UCSD-AML1 (cell line): ENCODE measurements at regions not wholly inside any gene's neighbourhood (a gene's known extent, or its start where the extent isn't known, plus 50 kb on each side); places are given as distances from the start of the nearest gene placed in this dataset.

Experiments
- DNase-seq: peaks from one replicate; lab custom pipeline; 2025; ENCODE audit not compliant: unreplicated experiment; lab: John Stamatoyannopoulos, UW

DNA sequence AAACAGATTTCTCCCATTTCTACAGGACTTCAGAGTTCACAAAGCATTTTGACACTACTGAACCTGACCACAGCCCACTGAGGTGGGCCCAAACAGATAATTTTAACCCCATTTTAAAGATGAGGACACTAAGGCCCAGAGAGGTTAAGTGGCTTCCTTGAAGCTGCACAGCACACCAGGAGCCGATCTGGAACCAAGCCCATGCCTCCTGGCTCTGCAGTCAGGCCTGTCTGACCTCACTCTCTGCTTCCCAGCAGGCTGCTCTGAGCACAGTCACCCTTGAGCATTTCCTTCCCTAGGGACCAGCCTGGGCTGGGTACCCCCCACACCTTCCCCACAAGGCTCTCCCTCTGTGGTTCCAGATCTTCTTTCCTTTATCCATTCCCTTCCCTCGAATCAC lies 252.2 kb downstream of the ENGASE start:
- DNase-seq, result no peak

DNA sequence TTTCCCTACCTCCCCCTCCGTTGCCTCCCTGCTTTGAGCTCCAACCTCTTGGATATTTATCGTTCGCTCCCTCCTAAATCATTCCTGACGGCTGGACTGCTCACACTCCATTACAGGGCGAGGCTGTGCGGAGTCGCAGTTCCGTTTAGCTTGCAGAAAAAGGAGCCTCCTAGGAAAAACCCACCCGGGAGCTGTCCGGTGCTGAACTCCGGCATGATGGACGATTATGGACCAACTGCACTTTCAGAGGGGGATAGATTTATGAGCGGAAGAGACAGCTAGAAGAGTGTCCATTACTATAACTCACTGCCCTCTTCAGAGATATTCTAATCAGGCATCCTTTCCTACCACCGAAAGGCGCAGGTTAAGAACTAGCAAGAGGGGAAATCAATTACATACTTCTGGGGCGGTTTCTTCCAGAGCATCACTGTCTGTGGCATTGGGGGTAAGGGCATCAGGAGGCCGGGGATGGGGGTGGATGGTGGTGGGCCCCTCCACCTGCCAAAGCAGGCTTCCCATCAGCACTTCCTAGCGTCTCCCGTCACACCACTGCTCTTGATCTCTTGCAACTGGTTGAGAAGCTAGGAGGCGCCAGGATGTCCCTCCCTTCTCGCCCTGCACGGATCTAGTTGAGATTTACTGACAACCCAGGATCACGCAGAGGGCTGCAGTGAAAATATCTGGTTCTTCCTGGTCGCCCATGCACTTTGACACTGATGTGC lies 251.2 kb downstream of the ENGASE start:
- DNase-seq, result no peak

- no peak for DNase-seq
These were observed 249.6 kb downstream of the ENGASE start for GRCh38 chr17:79324194-79324593.

GRCh38 chr17:79323566-79323965 lies 248.9 kb downstream of the ENGASE start:
- no peak for DNase-seq

DNA sequence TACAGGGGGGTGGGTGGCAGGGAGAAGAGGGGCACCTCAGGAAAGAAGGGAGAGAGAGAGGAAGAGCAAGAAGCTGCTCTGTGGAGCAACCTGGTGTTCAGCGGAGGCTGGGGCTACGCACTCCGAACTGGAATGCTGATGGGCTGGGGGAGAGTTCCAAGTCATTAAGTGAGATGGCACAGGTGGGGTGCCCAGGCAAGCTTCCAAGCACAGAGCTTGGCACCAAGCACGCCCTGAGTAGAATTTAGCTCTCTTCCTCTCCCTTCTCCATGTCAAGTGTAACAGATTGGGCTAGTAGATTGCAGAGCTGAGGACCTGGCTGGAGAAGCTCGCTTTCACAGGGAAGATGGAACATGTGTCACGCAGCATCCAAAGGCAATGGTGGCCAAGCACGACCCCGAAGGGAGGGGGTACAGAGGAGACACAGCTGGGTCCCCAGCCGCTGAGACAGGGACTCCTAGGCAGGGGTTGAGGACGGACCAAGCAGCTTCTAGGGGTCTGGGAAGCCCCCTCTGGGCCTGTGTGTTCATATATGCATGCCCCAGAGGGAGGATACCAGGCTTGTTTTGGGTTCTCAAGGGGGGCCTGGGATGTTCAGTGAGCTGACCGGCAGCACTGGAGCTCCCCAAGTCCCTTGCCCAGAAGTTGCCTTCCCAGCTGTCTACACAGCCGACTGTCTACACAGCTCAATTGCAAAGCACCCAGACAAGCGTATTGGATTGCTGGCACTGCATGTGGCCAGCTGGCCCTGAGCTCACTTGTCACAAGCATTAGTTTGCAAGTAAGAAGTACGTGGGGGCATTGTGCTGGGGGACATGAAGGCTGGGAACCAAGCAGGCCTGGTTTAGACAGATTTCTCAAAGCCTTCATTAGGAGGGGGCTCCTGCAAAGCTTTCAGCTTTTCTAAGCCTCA lies 247.8 kb downstream of the ENGASE start:
- DNase-seq, result no peak

GRCh38 chr17:79320331-79320730 lies 245.7 kb downstream of the ENGASE start:
- no peak for DNase-seq

- no peak for DNase-seq
These were observed 243.3 kb downstream of the ENGASE start for GRCh38 chr17:79317916-79318315.

DNA sequence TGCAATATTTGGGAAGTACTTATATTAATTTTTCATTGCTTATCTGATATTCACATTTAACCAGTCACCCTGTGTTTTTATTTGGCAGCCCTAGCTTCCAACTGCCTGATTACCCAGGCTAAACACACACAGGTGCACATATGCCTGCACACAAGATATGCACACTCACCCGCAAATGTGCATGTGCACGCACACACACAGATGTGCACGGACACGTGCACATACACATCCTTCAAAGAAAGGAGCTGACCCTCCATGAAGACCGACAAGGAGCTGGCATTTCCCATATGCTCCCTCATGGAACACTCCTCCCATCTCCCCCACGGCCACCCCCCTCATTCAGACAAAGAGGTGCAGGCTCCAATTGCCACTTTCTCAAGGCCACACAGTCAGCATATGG lies 242.2 kb downstream of the ENGASE start:
- DNase-seq, result no peak

DNA sequence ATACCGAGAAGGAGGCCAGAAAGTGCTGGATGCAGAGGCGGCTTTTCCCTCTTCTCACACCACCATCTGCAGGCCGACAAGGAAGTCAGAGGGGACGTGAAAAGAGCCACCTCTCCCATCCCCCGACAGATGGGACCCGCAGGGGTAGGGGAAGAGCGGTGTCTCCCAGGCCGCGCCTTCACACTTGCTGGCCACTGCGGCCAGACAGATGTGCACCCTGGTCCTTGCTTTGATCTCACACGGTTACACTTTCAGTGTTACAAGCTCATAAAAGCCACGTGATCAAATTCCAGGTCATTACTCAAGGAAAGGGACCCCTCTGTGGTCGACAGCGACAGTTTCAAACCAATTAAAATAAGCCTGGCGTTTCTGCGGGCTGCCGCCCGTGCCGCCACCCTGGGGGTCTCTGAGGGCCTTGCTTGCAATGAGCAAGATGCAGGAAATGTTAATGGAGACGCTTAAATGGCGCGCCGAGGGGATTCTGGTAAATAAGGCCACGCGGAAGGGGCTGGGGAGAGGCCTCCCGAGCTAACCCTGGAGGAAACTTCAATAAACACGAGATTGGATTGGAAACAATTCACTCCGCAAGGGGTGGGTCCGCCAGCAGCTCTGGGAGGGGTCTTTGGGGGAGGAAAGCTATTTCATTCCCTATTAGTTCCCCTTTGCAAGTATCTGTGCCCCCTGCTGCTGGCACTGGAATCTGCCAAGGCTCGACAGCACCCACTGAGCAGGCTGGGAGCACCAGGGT lies 240.9 kb downstream of the ENGASE start:
- no peak for DNase-seq

DNA sequence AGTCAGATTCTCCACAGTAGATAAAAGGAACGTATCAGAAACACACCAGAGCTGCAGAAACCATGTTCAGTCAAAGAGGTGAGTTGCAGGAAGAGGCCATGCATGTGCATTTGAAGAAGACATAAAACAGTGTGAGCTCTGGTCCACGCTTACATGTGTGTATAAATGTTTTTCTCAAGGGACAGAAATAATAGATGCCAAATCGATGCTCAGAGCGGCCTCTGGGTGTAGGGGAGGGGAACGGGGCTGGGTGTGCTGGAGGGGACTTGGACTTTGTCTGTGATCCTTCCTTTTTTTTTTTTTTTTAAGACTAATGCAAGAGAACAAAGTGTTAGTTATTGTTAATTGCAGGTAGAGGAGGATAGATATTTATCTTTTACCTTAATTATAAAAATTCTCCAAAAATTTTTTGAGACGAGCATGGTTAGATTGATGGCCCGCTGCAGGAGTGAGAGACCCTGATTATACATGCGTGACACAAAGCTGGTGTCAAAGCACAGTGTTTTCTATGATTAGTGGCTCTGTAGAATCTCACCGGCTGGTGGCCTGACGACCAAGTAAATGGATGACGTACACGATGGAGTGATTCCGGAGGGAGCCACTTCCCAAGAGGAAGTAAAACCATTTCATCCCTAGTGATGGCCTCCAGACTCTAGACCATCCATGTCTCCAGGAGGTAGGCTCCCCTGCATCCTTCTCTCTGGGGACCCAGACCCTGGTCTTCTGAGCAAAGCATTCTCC lies 240.2 kb downstream of the ENGASE start:
- no peak for DNase-seq

- no peak for DNase-seq
These were observed 236.7 kb downstream of the ENGASE start for GRCh38 chr17:79311373-79311772.

DNA sequence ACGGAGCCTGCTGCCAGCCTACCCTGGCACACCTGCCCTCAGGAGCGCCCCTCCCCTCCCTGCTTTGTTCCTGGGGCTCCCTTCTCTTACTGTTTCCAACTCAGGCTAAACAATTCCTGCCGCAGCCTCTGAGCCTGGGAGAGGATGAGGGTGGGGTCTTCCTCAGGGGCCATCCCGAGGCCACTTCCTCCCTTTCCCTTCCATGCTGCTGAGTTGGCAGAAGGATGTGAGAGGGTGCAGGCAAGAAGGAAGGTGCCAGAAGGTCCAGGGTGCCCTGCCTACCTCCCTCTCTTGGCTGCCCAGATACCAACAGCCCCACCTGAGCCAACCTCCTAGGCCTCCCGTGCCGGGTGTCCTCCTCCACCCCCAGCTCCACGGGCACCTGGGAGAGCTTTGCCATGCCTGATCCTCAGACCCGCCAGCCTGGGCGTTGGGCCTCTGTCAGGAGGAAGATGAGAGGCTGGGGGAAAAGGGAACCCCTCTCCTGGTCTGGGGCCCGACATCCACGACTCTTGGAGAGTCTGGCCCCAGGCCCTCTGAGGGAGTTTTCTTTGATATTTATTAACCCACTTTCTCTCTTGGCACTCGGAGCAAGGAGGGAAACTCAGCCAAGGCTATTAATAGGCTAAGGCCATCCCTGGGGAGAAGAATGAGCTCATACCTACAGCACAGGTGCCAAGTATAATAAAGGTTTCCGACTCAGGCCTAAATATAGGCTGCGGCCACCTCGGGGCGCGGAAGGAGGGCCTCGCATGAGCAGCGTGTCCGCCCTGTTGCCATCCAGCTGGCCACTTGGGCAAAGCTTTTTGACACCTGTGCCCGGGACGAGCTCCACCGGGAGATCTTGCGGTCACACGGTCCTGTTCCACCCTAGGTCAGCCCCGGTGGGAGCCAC lies 232.0 kb downstream of the ENGASE start:
- no peak for DNase-seq

- DNase-seq, result no peak
These were observed 231.3 kb downstream of the ENGASE start for GRCh38 chr17:79305768-79306423.

DNA sequence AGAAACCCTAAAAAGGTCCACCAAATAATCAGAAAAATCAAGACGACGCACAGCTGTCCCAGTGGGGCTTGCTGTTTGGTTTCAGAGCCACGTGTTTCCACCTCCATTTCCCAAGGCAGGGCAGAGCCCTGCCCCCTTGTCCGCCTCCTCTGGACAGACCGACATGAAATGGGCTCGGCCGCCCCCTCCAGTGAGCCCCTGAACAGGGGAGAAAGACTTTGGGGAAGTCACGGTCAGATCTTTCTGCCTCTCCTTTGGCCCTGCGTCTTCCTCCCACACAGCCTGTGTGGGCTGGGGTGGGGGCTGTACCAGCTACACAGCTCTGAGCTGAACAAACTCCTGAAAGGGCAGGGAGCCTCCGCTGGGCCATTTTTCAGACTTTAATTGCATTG lies 230.7 kb downstream of the ENGASE start:
- DNase-seq, result no peak

DNA sequence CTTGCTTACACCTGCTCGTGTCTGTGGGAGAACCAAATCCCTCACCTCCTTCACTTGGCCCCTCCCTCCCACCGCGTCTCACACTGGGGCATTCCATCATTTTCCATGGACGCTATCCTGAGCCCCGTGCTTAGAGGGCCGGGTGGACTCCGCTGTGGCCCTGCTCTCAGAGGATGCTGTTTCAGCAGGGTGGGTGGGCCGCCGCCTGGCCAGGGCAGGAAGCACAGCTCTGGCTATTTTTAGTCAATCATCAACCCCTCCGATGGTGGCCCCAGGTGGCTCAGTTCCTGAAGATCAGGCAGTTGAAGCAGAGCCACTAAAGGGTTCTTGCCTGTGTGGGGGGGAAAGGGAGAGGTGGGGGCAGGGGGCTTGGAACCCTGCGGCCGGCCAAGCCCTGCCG lies 230.3 kb downstream of the ENGASE start:
- no peak for DNase-seq

DNA sequence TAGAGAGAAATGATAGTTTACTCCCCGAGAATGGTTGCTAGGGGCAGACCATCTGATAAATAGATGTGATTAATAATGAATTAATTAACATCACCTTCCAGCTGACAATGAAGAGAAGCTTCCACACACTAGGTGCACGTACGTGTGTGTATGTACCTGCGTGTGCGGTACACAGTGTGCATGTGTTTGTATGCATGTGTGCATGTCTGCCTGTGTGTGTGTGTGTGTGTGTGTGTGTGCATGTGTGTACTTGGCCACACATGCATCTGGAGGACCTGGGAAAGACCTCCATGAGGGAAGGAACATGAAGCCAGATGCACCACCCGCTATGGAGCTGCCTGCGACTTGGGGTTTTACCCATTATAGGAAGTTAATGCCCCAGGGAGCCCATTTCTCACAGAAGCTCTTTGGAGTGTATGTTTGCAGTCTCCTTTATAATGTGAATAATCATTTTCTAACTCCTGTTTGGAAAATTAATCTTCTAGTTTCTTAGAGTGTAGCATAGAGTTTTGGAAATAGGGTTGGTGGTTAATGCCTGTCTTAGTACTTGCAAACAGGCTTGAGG lies 229.1 kb downstream of the ENGASE start:
- DNase-seq, result no peak

DNA sequence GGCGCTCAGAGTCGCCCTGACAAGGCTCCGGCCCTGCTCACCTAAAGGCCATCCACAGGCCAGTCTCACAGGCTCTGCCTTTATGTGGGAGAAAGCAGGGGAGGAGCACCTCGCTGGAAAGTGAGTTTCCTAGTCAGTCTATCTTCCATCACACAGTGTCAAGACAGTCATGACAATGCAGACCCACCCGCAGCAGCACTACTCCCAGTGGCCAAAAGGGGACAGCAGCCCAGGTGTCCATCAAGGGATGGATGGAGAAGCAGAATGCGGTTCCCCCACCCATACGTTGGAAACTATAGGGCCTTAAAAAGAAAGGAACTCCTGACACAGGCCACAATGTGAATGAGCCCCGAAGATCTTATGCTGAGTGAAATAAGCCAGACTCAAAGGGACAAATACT lies 226.8 kb downstream of the ENGASE start:
- DNase-seq, result no peak

DNA sequence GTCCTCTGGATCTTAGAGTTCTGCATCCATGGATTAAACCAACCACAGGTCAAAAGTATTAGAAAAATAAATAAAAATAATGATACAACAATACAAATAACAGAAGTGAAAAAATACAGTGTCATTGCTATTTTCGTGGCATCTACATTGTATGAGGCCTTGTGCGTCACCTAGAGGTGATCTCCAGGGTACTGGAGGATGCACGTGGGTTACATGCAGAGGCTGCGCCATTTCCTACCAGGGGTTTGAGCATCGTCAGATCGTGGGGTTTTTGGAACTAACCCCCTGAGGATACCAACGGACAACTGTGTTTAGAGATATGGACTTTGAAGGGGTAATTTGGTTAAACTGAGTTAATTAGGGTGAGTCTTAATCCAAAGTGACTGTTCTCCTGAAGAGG lies 224.7 kb downstream of the ENGASE start:
- DNase-seq, result no peak

- DNase-seq, result no peak
These were observed 224.2 kb downstream of the ENGASE start for GRCh38 chr17:79298799-79299198.
